Breast epithelium (tissue), 4 donors: ENCODE measurements at regions not wholly inside any gene's neighbourhood (a gene's known extent, or its start where the extent isn't known, plus 50 kb on each side); places are given as distances from the start of the nearest gene placed in this dataset.

Source experiments
- DNase-seq, 2 donors: peaks; one replicate each; pipeline ENCODE4 v3.0.0-alpha.2; 2019; ENCODE audit warnings: low spot score in 2 of 2
- H3K27ac ChIP-seq, 2 donors: fragments of 200-600 bp; sonication (generic) in 1 of 2; one replicate each; pipeline ENCODE4 v1.5.1; 2016 to 2019; ENCODE audit warnings: mild to moderate bottlenecking in 1 of 2
- H3K27me3 ChIP-seq, 2 donors: fragments of 200-600 bp; sonication (generic) in 1 of 2; one replicate each; pipeline versions ENCODE4 v1.5.1 to v1.6.0; 2017 to 2019; ENCODE audit warnings: control low read depth in 1 of 2, mild to moderate bottlenecking in 1 of 2
- H3K36me3 ChIP-seq: fragments of 200-600 bp; one replicate; pipeline ENCODE4 v1.5.1; 2019
- H3K4me1 ChIP-seq, 2 donors: fragments of 200-600 bp; sonication (generic); one replicate each; pipeline ENCODE4 v1.5.1; 2016 to 2019; ENCODE audit warnings: control low read depth in 1 of 2
- H3K4me3 ChIP-seq, 3 donors: fragments of 200-600 bp; sonication (generic); 1 replicate in 2 of 3; 2 replicates in 1 of 3; pipeline ENCODE4 v1.5.1; 2016 to 2019; ENCODE audit warnings: mild to moderate bottlenecking in 3 of 3, moderate library complexity in 2 of 3
- H3K9me3 ChIP-seq, 2 donors: fragments of 200-600 bp; sonication (generic) in 1 of 2; one replicate each; pipeline ENCODE4 v1.5.1; 2016 to 2019; ENCODE audit warnings: control low read depth in 1 of 2
- POLR2A ChIP-seq: fragments of 450-650 bp; IDR thresholded peaks from one replicate; pipeline ENCODE4 v1.6.1; 2016; ENCODE audit warnings: antibody characterized with exemption, mild to moderate bottlenecking, moderate library complexity
- POLR2AphosphoS5 ChIP-seq, 3 donors: sonication (generic); formaldehyde crosslinking; IDR thresholded peaks; one replicate each; pipeline ENCODE4 v1.6.1; 2017; ENCODE audit warnings: antibody characterized with exemption in 3 of 3
- intact Hi-C: fragments of 100-400 bp; cut with DNase I; formaldehyde crosslinking; loops from one replicate; pipeline ENCODE4 v1.15.1; 2023; ENCODE audit warnings: low total_unique reads
- TF ChIP-seq, protein P1 (sequence below), 3 donors: fragments of 450-650 bp; IDR thresholded peaks; one replicate each; pipeline ENCODE4 v1.5.1; 2016 to 2017; ENCODE audit warnings: antibody characterized with exemption in 3 of 3, mild to moderate bottlenecking in 3 of 3, moderate library complexity in 3 of 3

GRCh38 chr20:56094228-56094627, 88.9 kb upstream of the CBLN4 start:
- no peak for DNase-seq
- Histone ChIP-seq H3K36me3 (no peaks in the 10 kb centered on the region), H3K27me3 (no peaks in the 10 kb centered on the region), H3K27ac (no peak overlapping the region), H3K4me1 (no peaks in the 10 kb centered on the region), H3K9me3 (peaks cover 14 to 29% of the 10 kb centered on the region in 2 donors), H3K4me3 (no peak overlapping the region)
- intact Hi-C loops, result no loop called here
- TF ChIP-seq POLR2AphosphoS5 (IDR thresholded peaks at IDR 0.05) (no peak), POLR2A (no peak)
- TF ChIP-seq, protein P1, sequence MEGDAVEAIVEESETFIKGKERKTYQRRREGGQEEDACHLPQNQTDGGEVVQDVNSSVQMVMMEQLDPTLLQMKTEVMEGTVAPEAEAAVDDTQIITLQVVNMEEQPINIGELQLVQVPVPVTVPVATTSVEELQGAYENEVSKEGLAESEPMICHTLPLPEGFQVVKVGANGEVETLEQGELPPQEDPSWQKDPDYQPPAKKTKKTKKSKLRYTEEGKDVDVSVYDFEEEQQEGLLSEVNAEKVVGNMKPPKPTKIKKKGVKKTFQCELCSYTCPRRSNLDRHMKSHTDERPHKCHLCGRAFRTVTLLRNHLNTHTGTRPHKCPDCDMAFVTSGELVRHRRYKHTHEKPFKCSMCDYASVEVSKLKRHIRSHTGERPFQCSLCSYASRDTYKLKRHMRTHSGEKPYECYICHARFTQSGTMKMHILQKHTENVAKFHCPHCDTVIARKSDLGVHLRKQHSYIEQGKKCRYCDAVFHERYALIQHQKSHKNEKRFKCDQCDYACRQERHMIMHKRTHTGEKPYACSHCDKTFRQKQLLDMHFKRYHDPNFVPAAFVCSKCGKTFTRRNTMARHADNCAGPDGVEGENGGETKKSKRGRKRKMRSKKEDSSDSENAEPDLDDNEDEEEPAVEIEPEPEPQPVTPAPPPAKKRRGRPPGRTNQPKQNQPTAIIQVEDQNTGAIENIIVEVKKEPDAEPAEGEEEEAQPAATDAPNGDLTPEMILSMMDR (IDR thresholded peaks at IDR 0.05), result no peak

DNA sequence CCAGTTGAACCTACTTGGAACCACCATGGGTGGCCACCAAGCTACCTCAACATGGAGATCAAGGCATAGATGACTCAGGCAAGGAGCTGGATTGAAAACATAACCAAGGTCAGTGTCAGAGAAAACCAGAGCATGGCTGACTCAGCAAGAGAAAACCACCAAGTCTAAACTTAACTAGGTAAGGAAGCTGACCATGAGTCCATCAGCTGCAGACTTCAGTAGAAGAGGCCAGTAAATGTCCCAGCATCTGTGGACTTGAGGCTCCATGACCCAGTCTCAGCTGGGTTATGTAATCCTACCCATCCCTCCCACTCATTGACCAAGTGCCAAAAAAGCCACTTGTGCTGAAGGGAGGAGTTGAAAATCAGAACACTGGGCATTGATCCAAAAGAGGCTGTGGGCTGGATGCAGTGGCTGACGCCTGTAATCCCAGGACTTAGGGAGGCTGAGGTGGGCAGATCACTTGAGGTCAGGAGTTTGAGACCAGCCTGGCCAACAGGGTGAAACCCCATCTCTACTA, 93.7 kb upstream of the CBLN4 start:
- Histone ChIP-seq H3K36me3 (no peaks in the 10 kb centered on the region), H3K27ac (no peak overlapping the region), H3K4me3 (no peak overlapping the region), H3K27me3 (no peaks in the 10 kb centered on the region), H3K9me3 (peaks cover 5 to 16% of the 10 kb centered on the region in 2 donors), H3K4me1 (no peaks in the 10 kb centered on the region)
- TF ChIP-seq POLR2AphosphoS5 (IDR thresholded peaks at IDR 0.05) (no peak), POLR2A (no peak)
- TF ChIP-seq, protein P1 (IDR thresholded peaks at IDR 0.05), result no peak
- DNase-seq, result no peak
- intact Hi-C loops, result no loop called here

DNA sequence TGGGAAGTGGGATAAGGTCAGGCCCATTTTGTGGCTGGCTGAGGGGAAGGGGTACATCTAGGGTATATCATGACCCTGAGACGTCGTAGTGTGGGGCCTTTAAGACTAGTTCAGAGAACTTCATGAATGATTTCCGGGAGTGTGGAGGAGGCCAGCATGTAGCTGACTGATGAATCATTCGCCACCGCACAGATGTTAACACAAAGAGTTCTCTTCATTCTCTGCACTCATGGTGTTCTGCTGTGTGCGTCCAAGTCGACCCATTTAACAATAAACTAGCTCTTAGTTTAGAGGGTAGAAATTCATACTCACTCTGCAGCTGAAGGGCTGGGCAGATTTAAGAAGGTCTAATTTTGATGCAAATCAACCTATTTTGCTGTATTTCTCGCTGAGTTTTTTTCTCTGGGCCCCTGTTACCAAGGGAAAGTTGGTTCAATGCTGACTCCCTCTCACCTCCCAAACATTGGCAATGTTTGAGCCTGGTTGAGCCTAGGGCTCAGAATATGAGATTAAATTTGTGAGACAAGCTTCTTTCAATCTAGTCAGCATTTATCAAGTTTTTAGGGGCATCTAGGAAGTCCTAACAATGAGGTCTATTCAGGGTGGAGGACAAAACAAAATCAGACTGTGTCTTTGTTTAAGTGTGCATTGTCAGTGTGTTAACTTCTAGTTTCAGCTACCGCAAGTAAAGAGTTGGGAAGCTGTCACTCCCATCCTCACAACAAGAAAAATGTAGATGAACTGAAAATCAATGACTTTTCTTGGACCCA, 106.8 kb upstream of the CBLN4 start:
- no peaks in the 10 kb centered on the region for H3K4me1 ChIP-seq
- no peak overlapping the region for H3K4me3 ChIP-seq
- DNase-seq, result no peak
- TF ChIP-seq, protein P1 (IDR thresholded peaks at IDR 0.05), result no peak
- no peak for TF ChIP-seq POLR2AphosphoS5 (IDR thresholded peaks at IDR 0.05)
- TF ChIP-seq POLR2A, result no peak
- no peaks in the 10 kb centered on the region for H3K9me3 ChIP-seq
- no peak overlapping the region for H3K27ac ChIP-seq
- H3K36me3 ChIP-seq, result no peaks in the 10 kb centered on the region
- H3K27me3 ChIP-seq, result no peaks in the 10 kb centered on the region
- intact Hi-C loops, result no loop called here

DNA sequence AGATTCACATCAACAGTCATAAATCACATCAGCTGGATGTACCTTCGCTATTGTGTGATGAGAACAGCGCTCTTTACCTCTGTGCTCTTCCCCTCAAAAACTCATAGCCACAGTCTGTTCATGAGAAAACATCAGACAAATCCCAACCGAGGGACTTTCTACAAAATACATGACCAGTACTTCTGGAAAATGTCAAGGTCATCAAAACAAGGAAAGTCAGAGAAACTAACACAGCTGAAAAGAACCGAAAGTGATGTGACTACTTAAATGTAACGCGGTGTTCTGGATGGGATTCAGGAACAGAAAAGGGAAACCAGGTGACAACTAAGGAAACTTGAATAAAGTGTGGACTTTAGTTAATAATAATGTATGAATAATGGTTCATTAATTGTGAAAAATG, 112.0 kb upstream of the CBLN4 start:
- intact Hi-C loops, result no loop called here
- H3K9me3 ChIP-seq, result no peaks in the 10 kb centered on the region
- no peaks in the 10 kb centered on the region for H3K27me3 ChIP-seq
- no peaks in the 10 kb centered on the region for H3K36me3 ChIP-seq
- H3K4me3 ChIP-seq, result no peak overlapping the region
- TF ChIP-seq POLR2A, result no peak
- H3K4me1 ChIP-seq, result no peaks in the 10 kb centered on the region
- DNase-seq, result no peak
- no peak overlapping the region for H3K27ac ChIP-seq

- Histone ChIP-seq H3K27ac (no peak overlapping the region), H3K27me3 (no peaks in the 10 kb centered on the region), H3K4me3 (no peak overlapping the region), H3K9me3 (no peaks in the 10 kb centered on the region), H3K4me1 (no peaks in the 10 kb centered on the region), H3K36me3 (no peaks in the 10 kb centered on the region)
- TF ChIP-seq, protein P1 (IDR thresholded peaks at IDR 0.05), result no peak
- no peak for TF ChIP-seq POLR2A
- TF ChIP-seq POLR2AphosphoS5 (IDR thresholded peaks at IDR 0.05), result no peak
- intact Hi-C loops, result no loop called here
- no peak for DNase-seq
These were observed 116.5 kb upstream of the CBLN4 start for GRCh38 chr20:56121850-56122249.
